ENCODE measurements at regions not wholly inside any gene's neighbourhood (a gene's known extent, or its start where the extent isn't known, plus 50 kb on each side); places are given as distances from the start of the nearest gene placed in this dataset.
"Not testable (repeated sequence)": the region's sequence is repeated elsewhere in the genome, so short reads cannot be mapped to it uniquely, and the experiment has no call there.

GRCh38 chr6:169142538-169142844, 111.2 kb downstream of the THBS2 start:
- no peak for DNase-seq

GRCh38 chr6:169141671-169142537, 111.7 kb downstream of the THBS2 start:
- DNase-seq, result no peak

GRCh38 chr6:169140986-169141495, 112.6 kb downstream of the THBS2 start:
- DNase-seq, result no peak

- DNase-seq, result no peak
These were observed 114.3 kb downstream of the THBS2 start for GRCh38 chr6:169139179-169139971.

- DNase-seq, result no peak
These were observed 121.2 kb downstream of the THBS2 start for GRCh38 chr6:169132352-169132940.

- DNase-seq, result no peak
These were observed 122.3 kb downstream of the THBS2 start for GRCh38 chr6:169131390-169131789.

- no peak for DNase-seq
These were observed 123.5 kb downstream of the THBS2 start for GRCh38 chr6:169130113-169130512.

GRCh38 chr6:169121013-169121412, 132.6 kb downstream of the THBS2 start:
- DNase-seq, result no peak

GRCh38 chr6:169119669-169120068, 134.0 kb downstream of the THBS2 start:
- no peak for DNase-seq

- DNase-seq, result no peak
These were observed 135.3 kb downstream of the THBS2 start for GRCh38 chr6:169118346-169118830.

GRCh38 chr6:169117663-169118062, 136.0 kb downstream of the THBS2 start:
- no peak for DNase-seq

GRCh38 chr6:169115632-169116031, 138.0 kb downstream of the THBS2 start:
- no peak for DNase-seq

- DNase-seq, result not testable (repeated sequence)
These were observed 139.0 kb downstream of the THBS2 start for GRCh38 chr6:169114632-169115031.

GRCh38 chr6:169112483-169113320, 140.9 kb downstream of the THBS2 start:
- no peak for DNase-seq

GRCh38 chr6:169111203-169111602, 142.4 kb downstream of the THBS2 start:
- DNase-seq, result no peak

GRCh38 chr6:169109411-169110220, 144.0 kb downstream of the THBS2 start:
- DNase-seq, result no peak

- DNase-seq, result no peak
These were observed 144.9 kb downstream of the THBS2 start for GRCh38 chr6:169108753-169109152.

- no peak for DNase-seq
These were observed 147.5 kb downstream of the THBS2 start for GRCh38 chr6:169106176-169106575.

- DNase-seq, result no peak
These were observed 151.7 kb downstream of the THBS2 start for GRCh38 chr6:169101981-169102380.

- no peak for DNase-seq
These were observed 152.4 kb downstream of the THBS2 start for GRCh38 chr6:169101036-169101805.
